A549 (cell line): ENCODE measurements at regions not wholly inside any gene's neighbourhood (a gene's known extent, or its start where the extent isn't known, plus 50 kb on each side); places are given as distances from the start of the nearest gene placed in this dataset.

Experiments used
- ATOH8 ChIP-seq: fragments of 250-450 bp; sonication (Bioruptor Pico); IDR thresholded peaks from 2 replicates; pipeline ENCODE4 v1.5.0; 2020; ENCODE audit warnings: low read depth, mild to moderate bottlenecking, moderate library complexity
- BHLHE40 ChIP-seq: IDR thresholded peaks from 2 replicates; pipeline ENCODE4 v1.6.1; 2012; ENCODE audit warnings: low read depth, low read length, inconsistent platforms
- CHD4 ChIP-seq: fragments of 200-600 bp; sonication (generic); IDR thresholded peaks from 2 replicates; pipeline ENCODE4 v1.6.1; 2016; ENCODE audit warnings: antibody characterized with exemption, mild to moderate bottlenecking, borderline replicate concordance
- CTCF ChIP-seq: fragments of >200 bp; sonication (Bioruptor Twin); formaldehyde crosslinking; IDR thresholded peaks from 3 replicates; pipeline ENCODE4 v1.5.1; 2016
- EP300 ChIP-seq, 2 experiments: fragments of >200 bp; sonication (Bioruptor Twin); formaldehyde crosslinking; IDR thresholded peaks; 2 replicates in 1 of 2; 3 replicates in 1 of 2; pipeline ENCODE4 v1.6.1; 2016 to 2017
- ESRRA ChIP-seq: fragments of 150-350 bp; IDR thresholded peaks from 2 replicates; pipeline ENCODE4 v1.6.1; 2014; ENCODE audit warnings: mild to moderate bottlenecking, low read length, borderline replicate concordance
- HOXA7 ChIP-seq: fragments of 250-450 bp; sonication (Bioruptor Pico); IDR thresholded peaks from 2 replicates; pipeline ENCODE4 v1.5.0; 2020; ENCODE audit warnings: mild to moderate bottlenecking, moderate library complexity
- KDM1A ChIP-seq: fragments of 200-600 bp; sonication (generic); IDR thresholded peaks from 2 replicates; pipeline ENCODE4 v1.6.1; 2016; ENCODE audit warnings: low read depth, mild to moderate bottlenecking
- MYC ChIP-seq: IDR thresholded peaks from 2 replicates; pipeline ENCODE4 v1.6.1; 2012; ENCODE audit warnings: mild to moderate bottlenecking, inconsistent platforms, low read length, improper control_type of control experiment, borderline replicate concordance
- POLR2A ChIP-seq: IDR thresholded peaks from 2 replicates; pipeline ENCODE4 v1.6.1; 2012; ENCODE audit warnings: mild to moderate bottlenecking, low read length
- RAD21 ChIP-seq, 2 experiments: fragments of >200 bp in 1 of 2; sonication (Bioruptor Twin) in 1 of 2; formaldehyde crosslinking in 1 of 2; IDR thresholded peaks in 1 of 2; conservative IDR thresholded peaks in 1 of 2; 2 replicates in 1 of 2; 3 replicates in 1 of 2; pipeline ENCODE4 v1.6.1; 2012 to 2018; ENCODE audit warnings: inconsistent platforms in 1 of 2
- REST ChIP-seq: fragments of 200-600 bp; sonication (generic); IDR thresholded peaks from 2 replicates; pipeline ENCODE4 v1.6.1; 2016; ENCODE audit warnings: antibody characterized with exemption, mild to moderate bottlenecking, moderate library complexity
- RFX5 ChIP-seq: fragments of 450-650 bp; IDR thresholded peaks from 2 replicates; pipeline ENCODE4 v1.7.1; 2014; ENCODE audit warnings: antibody characterized with exemption, mild to moderate bottlenecking, moderate library complexity
- TF ChIP-seq, protein P1 (sequence below): IDR thresholded peaks from 2 replicates; pipeline ENCODE4 v1.6.1; 2012

DNA sequence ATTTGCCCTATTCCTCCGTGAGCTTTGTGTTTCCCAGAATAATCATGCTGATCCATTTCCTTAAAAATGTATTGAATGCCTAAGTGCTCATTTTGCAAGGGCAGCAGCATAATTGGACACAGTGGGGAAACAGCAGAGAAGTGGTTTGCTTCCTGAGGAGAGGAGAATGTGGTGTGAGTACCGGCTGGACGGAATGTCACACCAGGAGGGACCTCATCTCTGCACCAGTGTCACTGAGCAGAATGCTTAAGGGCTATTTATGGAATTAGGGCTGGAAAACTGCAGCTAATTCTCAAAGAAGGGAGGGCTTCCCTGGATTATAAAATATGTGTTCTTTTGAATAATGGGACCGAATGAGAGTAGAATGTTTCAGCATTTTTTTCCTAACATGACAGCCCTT is 1100.6 kb upstream of the RBFOX1 start:
- TF ChIP-seq REST (no peak), BHLHE40 (no peak), CTCF (no peak), RFX5 (no peak), EP300 (IDR thresholded peaks at IDR 0.05) (no peak), RAD21 (conservative IDR thresholded peaks at IDR 0.05 in 1 of 2, IDR thresholded peaks at IDR 0.05 in 1 of 2) (no peak), KDM1A (no peak), POLR2A (no peak), ATOH8 (CRISPR knock-in tag) (no peak), CHD4 (no peak), MYC (no peak), HOXA7 (CRISPR knock-in tag) (no peak), ESRRA (no peak)
- TF ChIP-seq, protein P1, sequence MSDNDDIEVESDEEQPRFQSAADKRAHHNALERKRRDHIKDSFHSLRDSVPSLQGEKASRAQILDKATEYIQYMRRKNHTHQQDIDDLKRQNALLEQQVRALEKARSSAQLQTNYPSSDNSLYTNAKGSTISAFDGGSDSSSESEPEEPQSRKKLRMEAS: no peak
